Astrocyte of the cerebellum (primary cell): ENCODE measurements at regions not wholly inside any gene's neighbourhood (a gene's known extent, or its start where the extent isn't known, plus 50 kb on each side); places are given as distances from the start of the nearest gene placed in this dataset.
"Not testable (repeated sequence)": the region's sequence is repeated elsewhere in the genome, so short reads cannot be mapped to it uniquely, and the experiment has no call there.

Experiments used
- DNase-seq: peaks from one replicate; pipeline ENCODE4 v3.0.0-alpha.2; 2011; ENCODE audit warnings: low read depth
- H3K4me3 ChIP-seq: 2 replicates; pipeline ENCODE4 v1.5.1; 2011; ENCODE audit warnings: mild to moderate bottlenecking, low read depth, low read length, moderate library complexity
- CTCF ChIP-seq: IDR thresholded peaks from 2 replicates; pipeline ENCODE4 v1.5.1; 2012; ENCODE audit warnings: low read length, low read depth, moderate library complexity, mild to moderate bottlenecking; ENCODE audit errors: missing control alignments
- in situ Hi-C: cut with HindIII; loops from 2 replicates; pipeline ENCODE4 v1.10.0; 2017; ENCODE audit warnings: low sequenced_read_pairs

GRCh38 chr18:39594206-39594605 lies 2028.6 kb upstream of the CELF4 start:
- TF ChIP-seq CTCF = no peak
- no peak for DNase-seq
- in situ Hi-C loops = no loop called here
- H3K4me3 ChIP-seq = no peak overlapping the region

- H3K4me3 ChIP-seq = no peak overlapping the region
- in situ Hi-C loops = no loop called here
- DNase-seq = no peak
- no peak for TF ChIP-seq CTCF
Measured at GRCh38 chr18:39591649-39592048, 2026.1 kb upstream of the CELF4 start.

- no peak for TF ChIP-seq CTCF
- H3K4me3 ChIP-seq = no peak overlapping the region
- in situ Hi-C loops = no loop called here
- DNase-seq = no peak
Measured at GRCh38 chr18:39589496-39589895, 2023.9 kb upstream of the CELF4 start.

- no peak overlapping the region for H3K4me3 ChIP-seq
- TF ChIP-seq CTCF = no peak
- in situ Hi-C loops = no loop called here
- DNase-seq = no peak
Measured at GRCh38 chr18:39587586-39587985, 2022.0 kb upstream of the CELF4 start.

- TF ChIP-seq CTCF = no peak
- in situ Hi-C loops = no loop called here
- no peak for DNase-seq
- no peak overlapping the region for H3K4me3 ChIP-seq
Measured at GRCh38 chr18:39586741-39587140, 2021.1 kb upstream of the CELF4 start.

- no peak overlapping the region for H3K4me3 ChIP-seq
- in situ Hi-C loops = no loop called here
- TF ChIP-seq CTCF = no peak
- DNase-seq = no peak
Measured at GRCh38 chr18:39574897-39575296, 2009.3 kb upstream of the CELF4 start.

- TF ChIP-seq CTCF = peak; percentile 26
- in situ Hi-C loops = no loop called here
- H3K4me3 ChIP-seq = no peak overlapping the region
- DNase-seq = peak; percentile 9
Measured at GRCh38 chr18:39571511-39571910, 2005.9 kb upstream of the CELF4 start.

GRCh38 chr18:39565551-39566230 lies 2000.1 kb upstream of the CELF4 start:
- H3K4me3 ChIP-seq, in situ Hi-C loops: not testable (repeated sequence)

More at GRCh38 chr18:39565551-39566230, 2000.1 kb upstream of the CELF4 start:
- DNase-seq = not testable (repeated sequence)
